A673 (cell line): ENCODE measurements at regions not wholly inside any gene's neighbourhood (a gene's known extent, or its start where the extent isn't known, plus 50 kb on each side); places are given as distances from the start of the nearest gene placed in this dataset.

Experiments
- BruUV-seq: library from RNA; stranded (reverse); fragments of 400-500 nt; replicated peaks from 2 replicates; lab custom pipeline; 2021; lab: Mats Ljungman, UMichigan
- CTCF ChIA-PET: fragments of 300-600 bp; sonication (Branson Sonifier 250); formaldehyde crosslinking; loops from one replicate; lab custom pipeline; 2022; ENCODE audit warnings: antibody characterized with exemption; lab: Charles Lee
- POLR2A ChIA-PET: fragments of 300-600 bp; sonication (Branson Sonifier 250); formaldehyde crosslinking; loops from one replicate; lab custom pipeline; 2022; ENCODE audit warnings: antibody characterized with exemption; ENCODE audit not compliant: low non-redundant PET; lab: Charles Lee
- DNase-seq: peaks from one replicate; pipeline ENCODE4 v3.0.0-alpha.2; 2015; ENCODE audit warnings: low spot score
- H3K27ac ChIP-seq: fragments of 200-600 bp; sonication (generic); 2 replicates; pipeline ENCODE4 v1.5.1; 2016; ENCODE audit warnings: mixed run types, low read depth, mild to moderate bottlenecking, mixed read lengths, antibody characterized with exemption, low read length; ENCODE audit not compliant: poor library complexity, severe bottlenecking
- H3K27me3 ChIP-seq: fragments of 200-600 bp; sonication (generic); replicated peaks from 2 replicates; pipeline ENCODE4 v1.6.1; 2017; ENCODE audit warnings: mixed run types, low read depth, mild to moderate bottlenecking, mixed read lengths, antibody characterized with exemption, low read length; ENCODE audit not compliant: insufficient read depth, poor library complexity
- H3K36me3 ChIP-seq: fragments of 200-600 bp; sonication (generic); 2 replicates; pipeline ENCODE4 v1.6.1; 2016; ENCODE audit warnings: mixed run types, mild to moderate bottlenecking, mixed read lengths, antibody characterized with exemption, low read length; ENCODE audit not compliant: insufficient read depth, poor library complexity, severe bottlenecking
- H3K4me1 ChIP-seq: fragments of 200-600 bp; sonication (generic); 2 replicates; pipeline ENCODE4 v1.6.1; 2017; ENCODE audit warnings: mixed run types, mild to moderate bottlenecking, mixed read lengths, antibody characterized with exemption, low read length; ENCODE audit not compliant: insufficient read depth, poor library complexity, severe bottlenecking
- H3K4me3 ChIP-seq: fragments of 200-600 bp; sonication (generic); 2 replicates; pipeline ENCODE4 v1.5.1; 2016; ENCODE audit warnings: low read depth, mixed run types, mild to moderate bottlenecking, mixed read lengths, low read length; ENCODE audit not compliant: poor library complexity, severe bottlenecking
- H3K9me3 ChIP-seq: fragments of 200-600 bp; sonication (generic); 2 replicates; pipeline ENCODE4 v1.6.1; 2016; ENCODE audit warnings: mixed run types, low read depth, mild to moderate bottlenecking, mixed read lengths, antibody characterized with exemption, low read length; ENCODE audit not compliant: poor library complexity, severe bottlenecking
- EZH2 ChIP-seq: fragments of 200-600 bp; sonication (generic); IDR thresholded peaks from 2 replicates; pipeline ENCODE4 v1.6.1; 2017; ENCODE audit warnings: borderline replicate concordance, low read depth, mild to moderate bottlenecking, mixed read lengths, antibody characterized with exemption, low read length; ENCODE audit not compliant: poor library complexity, severe bottlenecking
- intact Hi-C: fragments of 100-400 bp; cut with micrococcal nuclease; formaldehyde crosslinking; loops from one replicate; pipeline ENCODE4 v1.10.0; 2022; ENCODE audit not compliant: unreplicated experiment
- TF ChIP-seq, protein P1 (sequence below): fragments of 300-800, 200-600 bp; sonication (generic); conservative IDR thresholded peaks from 2 replicates; pipeline ENCODE4 v1.5.1; 2017; ENCODE audit warnings: low read depth, mild to moderate bottlenecking, antibody characterized with exemption, low read length, moderate library complexity, mixed read lengths

DNA sequence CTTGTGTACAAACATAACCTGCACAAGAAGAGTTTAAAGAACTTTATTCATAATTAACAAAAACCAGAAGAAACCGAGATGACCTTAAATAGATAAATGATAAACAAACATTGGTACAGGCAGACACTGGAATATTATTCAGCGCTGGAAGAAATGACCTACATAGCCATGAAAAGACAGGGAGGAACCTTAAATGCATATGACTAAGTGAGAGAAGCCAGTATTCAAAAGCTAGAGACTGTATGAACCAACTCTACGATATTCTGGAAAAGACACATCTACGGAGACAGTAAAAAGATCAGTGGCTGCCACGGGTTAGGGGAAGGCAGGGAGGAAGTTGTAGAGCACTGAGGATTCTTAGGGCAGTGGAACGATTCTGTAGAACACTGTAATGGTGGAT lies 333.8 kb upstream of the AKR1E2 start:
- Histone ChIP-seq H3K4me1 (no peaks in the 10 kb centered on the region), H3K27ac (no peak overlapping the region), H3K9me3 (no peaks in the 10 kb centered on the region), H3K36me3 (no peaks in the 10 kb centered on the region), H3K27me3 (no peaks in the 10 kb centered on the region), H3K4me3 (no peak overlapping the region)
- ChIA-PET CTCF (no interaction called here), POLR2A (no interaction called here)
- intact Hi-C loops: no loop called here
- no TSS peak for BruUV-seq
- no peak for TF ChIP-seq EZH2
- TF ChIP-seq, protein P1, sequence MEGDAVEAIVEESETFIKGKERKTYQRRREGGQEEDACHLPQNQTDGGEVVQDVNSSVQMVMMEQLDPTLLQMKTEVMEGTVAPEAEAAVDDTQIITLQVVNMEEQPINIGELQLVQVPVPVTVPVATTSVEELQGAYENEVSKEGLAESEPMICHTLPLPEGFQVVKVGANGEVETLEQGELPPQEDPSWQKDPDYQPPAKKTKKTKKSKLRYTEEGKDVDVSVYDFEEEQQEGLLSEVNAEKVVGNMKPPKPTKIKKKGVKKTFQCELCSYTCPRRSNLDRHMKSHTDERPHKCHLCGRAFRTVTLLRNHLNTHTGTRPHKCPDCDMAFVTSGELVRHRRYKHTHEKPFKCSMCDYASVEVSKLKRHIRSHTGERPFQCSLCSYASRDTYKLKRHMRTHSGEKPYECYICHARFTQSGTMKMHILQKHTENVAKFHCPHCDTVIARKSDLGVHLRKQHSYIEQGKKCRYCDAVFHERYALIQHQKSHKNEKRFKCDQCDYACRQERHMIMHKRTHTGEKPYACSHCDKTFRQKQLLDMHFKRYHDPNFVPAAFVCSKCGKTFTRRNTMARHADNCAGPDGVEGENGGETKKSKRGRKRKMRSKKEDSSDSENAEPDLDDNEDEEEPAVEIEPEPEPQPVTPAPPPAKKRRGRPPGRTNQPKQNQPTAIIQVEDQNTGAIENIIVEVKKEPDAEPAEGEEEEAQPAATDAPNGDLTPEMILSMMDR: no peak
- DNase-seq: no peak

GRCh38 chr10:4488904-4489303 lies 337.1 kb upstream of the AKR1E2 start:
- H3K9me3 ChIP-seq: no peaks in the 10 kb centered on the region
- no peaks in the 10 kb centered on the region for H3K27me3 ChIP-seq
- DNase-seq: no peak
- H3K4me3 ChIP-seq: no peak overlapping the region
- no peak overlapping the region for H3K27ac ChIP-seq
- H3K36me3 ChIP-seq: no peaks in the 10 kb centered on the region
- ChIA-PET POLR2A (no interaction called here), CTCF (no interaction called here)
- TF ChIP-seq, protein P1: no peak
- TF ChIP-seq EZH2: no peak
- intact Hi-C loops: no loop called here
- no peaks in the 10 kb centered on the region for H3K4me1 ChIP-seq
- no TSS peak for BruUV-seq

GRCh38 chr10:4485636-4486035 lies 340.4 kb upstream of the AKR1E2 start:
- Histone ChIP-seq H3K4me3 (no peak overlapping the region), H3K4me1 (no peaks in the 10 kb centered on the region), H3K27ac (no peak overlapping the region), H3K36me3 (no peaks in the 10 kb centered on the region), H3K9me3 (no peaks in the 10 kb centered on the region), H3K27me3 (no peaks in the 10 kb centered on the region)
- ChIA-PET CTCF (no interaction called here), POLR2A (no interaction called here)
- BruUV-seq: no TSS peak
- intact Hi-C loops: no loop called here
- TF ChIP-seq, protein P1: no peak
- no peak for TF ChIP-seq EZH2
- no peak for DNase-seq
